ENCODE measurements at regions not wholly inside any gene's neighbourhood (a gene's known extent, or its start where the extent isn't known, plus 50 kb on each side); places are given as distances from the start of the nearest gene placed in this dataset.

DNA sequence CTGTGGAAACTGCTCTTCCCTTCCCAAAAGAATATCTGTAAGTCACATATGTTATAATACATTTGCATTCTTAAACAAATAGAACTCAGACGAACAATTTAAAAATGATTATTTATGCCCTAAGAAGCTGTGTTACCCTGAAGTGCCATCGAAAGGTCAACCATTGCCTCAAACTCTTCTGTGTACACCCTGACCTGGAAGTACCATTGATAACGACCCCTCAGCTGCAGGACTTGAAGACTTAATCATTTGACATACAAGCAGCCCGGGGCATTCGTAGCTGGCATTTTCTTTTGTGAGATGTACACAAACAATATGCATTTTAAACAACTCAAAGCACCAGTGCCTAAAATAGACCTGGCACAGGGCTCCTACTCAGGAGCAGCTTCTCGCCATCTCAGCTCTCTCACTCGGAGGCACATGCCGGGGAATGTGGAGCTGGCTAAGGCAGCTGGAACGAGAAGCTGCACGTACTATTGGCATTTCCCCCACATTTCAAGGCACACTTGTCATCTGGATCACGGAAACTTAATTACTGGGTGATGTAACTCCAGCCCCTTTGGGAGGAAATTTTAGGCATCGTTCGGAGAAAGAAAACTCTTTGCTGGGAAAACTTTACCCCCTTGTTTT is 170.0 kb upstream of the GALNT5 start:
- TF ChIP-seq, protein P1, sequence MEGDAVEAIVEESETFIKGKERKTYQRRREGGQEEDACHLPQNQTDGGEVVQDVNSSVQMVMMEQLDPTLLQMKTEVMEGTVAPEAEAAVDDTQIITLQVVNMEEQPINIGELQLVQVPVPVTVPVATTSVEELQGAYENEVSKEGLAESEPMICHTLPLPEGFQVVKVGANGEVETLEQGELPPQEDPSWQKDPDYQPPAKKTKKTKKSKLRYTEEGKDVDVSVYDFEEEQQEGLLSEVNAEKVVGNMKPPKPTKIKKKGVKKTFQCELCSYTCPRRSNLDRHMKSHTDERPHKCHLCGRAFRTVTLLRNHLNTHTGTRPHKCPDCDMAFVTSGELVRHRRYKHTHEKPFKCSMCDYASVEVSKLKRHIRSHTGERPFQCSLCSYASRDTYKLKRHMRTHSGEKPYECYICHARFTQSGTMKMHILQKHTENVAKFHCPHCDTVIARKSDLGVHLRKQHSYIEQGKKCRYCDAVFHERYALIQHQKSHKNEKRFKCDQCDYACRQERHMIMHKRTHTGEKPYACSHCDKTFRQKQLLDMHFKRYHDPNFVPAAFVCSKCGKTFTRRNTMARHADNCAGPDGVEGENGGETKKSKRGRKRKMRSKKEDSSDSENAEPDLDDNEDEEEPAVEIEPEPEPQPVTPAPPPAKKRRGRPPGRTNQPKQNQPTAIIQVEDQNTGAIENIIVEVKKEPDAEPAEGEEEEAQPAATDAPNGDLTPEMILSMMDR (IDR thresholded peaks at IDR 0.05; ENCODE audit: insufficient read depth in 1 of 2, low read depth in 1 of 2, low read length in 1 of 2, severe bottlenecking in 1 of 2, unreplicated experiment in 1 of 2), result no peak
- Mint-ChIP-seq H3K9me3 (ENCODE audit: unreplicated experiment) (no peaks in the 10 kb centered on the region), H3K4me1 (ENCODE audit: low read depth, unreplicated experiment) (no peaks in the 10 kb centered on the region), H3K27ac (ENCODE audit: unreplicated experiment) (no peak overlapping the region), H3K36me3 (ENCODE audit: insufficient read depth, unreplicated experiment) (no peaks in the 10 kb centered on the region), H3K27me3 (ENCODE audit: insufficient read depth, unreplicated experiment) (peaks cover 5% of the 10 kb centered on the region), H3K4me3 (ENCODE audit: unreplicated experiment) (no peak overlapping the region)
- Histone ChIP-seq H3K9me3 (no peaks in the 10 kb centered on the region), H3K36me3 (ENCODE audit: control insufficient read depth, insufficient read depth, low read length) (no peaks in the 10 kb centered on the region), H3K27me3 (replicated peaks; ENCODE audit: control insufficient read depth, insufficient read depth, low read length) (no peaks in the 10 kb centered on the region), H3K4me3 (ENCODE audit: low read depth, low read length) (no peak overlapping the region), H3K4me1 (no peaks in the 10 kb centered on the region)
- ChIA-PET POLR2A (no interaction called here), CTCF (no interaction called here)
- BruUV-seq (replicated peaks), result no TSS peak
- intact Hi-C loops (cut with micrococcal nuclease; ENCODE audit: unreplicated experiment), result no loop called here
- DNase-seq, result no peak

- Histone ChIP-seq H3K27me3 (replicated peaks; ENCODE audit: control insufficient read depth, insufficient read depth, low read length) (no peaks in the 10 kb centered on the region), H3K36me3 (ENCODE audit: control insufficient read depth, insufficient read depth, low read length) (no peaks in the 10 kb centered on the region), H3K9me3 (no peaks in the 10 kb centered on the region), H3K4me1 (no peaks in the 10 kb centered on the region), H3K4me3 (ENCODE audit: low read depth, low read length) (no peak overlapping the region)
- intact Hi-C loops (cut with micrococcal nuclease; ENCODE audit: unreplicated experiment), result no loop called here
- Mint-ChIP-seq H3K4me3 (ENCODE audit: unreplicated experiment) (no peak overlapping the region), H3K27ac (ENCODE audit: unreplicated experiment) (no peak overlapping the region), H3K27me3 (ENCODE audit: insufficient read depth, unreplicated experiment) (peaks cover 3% of the 10 kb centered on the region), H3K9me3 (ENCODE audit: unreplicated experiment) (no peaks in the 10 kb centered on the region), H3K4me1 (ENCODE audit: low read depth, unreplicated experiment) (no peaks in the 10 kb centered on the region), H3K36me3 (ENCODE audit: insufficient read depth, unreplicated experiment) (no peaks in the 10 kb centered on the region)
- DNase-seq, result no peak
- BruUV-seq (replicated peaks), result no TSS peak
- POLR2A ChIA-PET, result no interaction called here
- CTCF ChIA-PET, result interaction anchor here (0.6 kb wide), 2 partner anchors 90 to 860 kb away, joined by 3 to 4 read pairs; no protein-coding TSS in a partner anchor
- TF ChIP-seq, protein P1 (IDR thresholded peaks at IDR 0.05; ENCODE audit: insufficient read depth in 1 of 2, low read depth in 1 of 2, low read length in 1 of 2, severe bottlenecking in 1 of 2, unreplicated experiment in 1 of 2), result peak in 1 of 2 experiments; percentile 26
These were observed 163.8 kb upstream of the GALNT5 start for GRCh38 chr2:157093666-157094065.

DNA sequence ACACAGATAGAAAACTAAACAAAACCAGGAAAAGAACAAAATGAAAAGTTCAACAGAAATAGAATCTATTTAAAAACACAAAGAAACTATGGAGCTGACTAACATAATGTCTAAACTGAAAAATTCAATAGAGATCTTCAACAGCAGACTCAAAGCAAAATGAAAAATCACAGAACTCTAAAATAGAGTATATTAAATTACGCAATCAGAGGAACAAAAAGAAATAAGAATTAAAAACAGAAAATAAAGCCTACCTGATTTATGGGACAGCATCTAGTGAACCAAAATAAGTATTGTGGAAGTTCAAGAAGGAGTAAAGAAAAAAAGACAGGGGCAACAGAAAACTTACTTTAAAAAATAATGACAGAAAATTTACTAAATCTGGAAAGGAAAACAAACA is 152.1 kb upstream of the GALNT5 start:
- H3K9me3 Mint-ChIP-seq (ENCODE audit: unreplicated experiment), result peaks cover 14% of the 10 kb centered on the region
- H3K4me3 Mint-ChIP-seq (ENCODE audit: unreplicated experiment), result no peak overlapping the region
- peaks cover 5% of the 10 kb centered on the region for H3K27me3 Mint-ChIP-seq (ENCODE audit: insufficient read depth, unreplicated experiment)
- ChIA-PET CTCF (no interaction called here), POLR2A (no interaction called here)
- H3K36me3 Mint-ChIP-seq (ENCODE audit: insufficient read depth, unreplicated experiment), result no peaks in the 10 kb centered on the region
- H3K9me3 ChIP-seq, result no peaks in the 10 kb centered on the region
- no peaks in the 10 kb centered on the region for H3K4me1 Mint-ChIP-seq (ENCODE audit: low read depth, unreplicated experiment)
- H3K4me1 ChIP-seq, result no peaks in the 10 kb centered on the region
- DNase-seq, result no peak
- intact Hi-C loops (cut with micrococcal nuclease; ENCODE audit: unreplicated experiment), result no loop called here
- H3K27ac Mint-ChIP-seq (ENCODE audit: unreplicated experiment), result no peak overlapping the region
- no peaks in the 10 kb centered on the region for H3K36me3 ChIP-seq (ENCODE audit: control insufficient read depth, insufficient read depth, low read length)
- BruUV-seq (replicated peaks), result no TSS peak
- TF ChIP-seq, protein P1 (IDR thresholded peaks at IDR 0.05; ENCODE audit: insufficient read depth in 1 of 2, low read depth in 1 of 2, low read length in 1 of 2, severe bottlenecking in 1 of 2, unreplicated experiment in 1 of 2), result no peak
- H3K4me3 ChIP-seq (ENCODE audit: low read depth, low read length), result no peak overlapping the region
- H3K27me3 ChIP-seq (replicated peaks; ENCODE audit: control insufficient read depth, insufficient read depth, low read length), result no peaks in the 10 kb centered on the region; the same call in 1 of the 2 replicates

Measured in Caco-2 (cell line).